ENCODE measurements at regions not wholly inside any gene's neighbourhood (a gene's known extent, or its start where the extent isn't known, plus 50 kb on each side); places are given as distances from the start of the nearest gene placed in this dataset.

DNA sequence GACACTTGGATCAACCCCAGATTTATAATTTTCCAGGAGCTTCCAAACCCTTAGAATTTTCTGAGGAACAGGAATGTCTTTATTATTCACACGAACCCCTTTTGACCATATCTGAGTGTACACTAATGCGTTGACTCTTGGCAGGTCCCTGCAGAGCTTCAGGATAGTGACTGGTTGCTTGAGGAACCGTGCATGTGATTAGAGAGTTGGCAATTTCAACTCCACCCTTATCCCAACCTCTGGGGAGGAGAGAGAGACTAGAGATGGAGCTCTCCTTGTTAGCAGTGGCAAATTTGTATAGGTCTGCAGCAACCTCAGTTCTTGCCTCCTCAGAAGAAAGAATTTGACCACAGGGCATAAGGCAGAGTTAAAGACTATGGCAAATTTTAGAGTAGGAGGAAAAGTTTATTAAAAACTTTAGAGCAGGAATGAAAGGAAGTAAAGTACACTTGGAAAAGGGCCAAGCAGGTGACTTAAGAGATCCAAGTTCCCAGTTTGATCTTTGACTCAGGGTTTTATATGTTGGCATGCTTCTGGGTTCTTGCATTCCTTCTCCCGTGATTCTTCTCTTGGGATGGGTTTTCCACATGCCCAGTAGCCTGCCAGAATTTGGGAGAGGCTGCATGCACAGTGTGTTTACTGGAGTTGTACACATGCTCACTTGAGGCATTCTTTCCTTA is 93.8 kb upstream of the ETV3 start:
- TF ChIP-seq, protein P1, sequence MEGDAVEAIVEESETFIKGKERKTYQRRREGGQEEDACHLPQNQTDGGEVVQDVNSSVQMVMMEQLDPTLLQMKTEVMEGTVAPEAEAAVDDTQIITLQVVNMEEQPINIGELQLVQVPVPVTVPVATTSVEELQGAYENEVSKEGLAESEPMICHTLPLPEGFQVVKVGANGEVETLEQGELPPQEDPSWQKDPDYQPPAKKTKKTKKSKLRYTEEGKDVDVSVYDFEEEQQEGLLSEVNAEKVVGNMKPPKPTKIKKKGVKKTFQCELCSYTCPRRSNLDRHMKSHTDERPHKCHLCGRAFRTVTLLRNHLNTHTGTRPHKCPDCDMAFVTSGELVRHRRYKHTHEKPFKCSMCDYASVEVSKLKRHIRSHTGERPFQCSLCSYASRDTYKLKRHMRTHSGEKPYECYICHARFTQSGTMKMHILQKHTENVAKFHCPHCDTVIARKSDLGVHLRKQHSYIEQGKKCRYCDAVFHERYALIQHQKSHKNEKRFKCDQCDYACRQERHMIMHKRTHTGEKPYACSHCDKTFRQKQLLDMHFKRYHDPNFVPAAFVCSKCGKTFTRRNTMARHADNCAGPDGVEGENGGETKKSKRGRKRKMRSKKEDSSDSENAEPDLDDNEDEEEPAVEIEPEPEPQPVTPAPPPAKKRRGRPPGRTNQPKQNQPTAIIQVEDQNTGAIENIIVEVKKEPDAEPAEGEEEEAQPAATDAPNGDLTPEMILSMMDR (conservative IDR thresholded peaks at IDR 0.05; ENCODE audit: low read depth in 2 of 2) = no peak
- TF ChIP-seq EZH2phosphoT487 (IDR thresholded peaks at IDR 0.05; ENCODE audit: unreplicated experiment) (no peak), ETS1 (IDR thresholded peaks at IDR 0.05) (no peak)
